IPS DF 6.9 (cell line): ENCODE measurements at regions not wholly inside any gene's neighbourhood (a gene's known extent, or its start where the extent isn't known, plus 50 kb on each side); places are given as distances from the start of the nearest gene placed in this dataset.

Experiments
- DNase-seq: peaks from one replicate; pipeline ENCODE4 v3.0.0-alpha.2; 2013; ENCODE audit warnings: low read depth, low spot score
- H3K27ac ChIP-seq: one replicate; pipeline ENCODE4 v1.5.1; 2013; ENCODE audit warnings: low read length, control low read depth
- H3K27me3 ChIP-seq: 2 replicates; pipeline ENCODE4 v1.6.1; 2013; ENCODE audit warnings: mild to moderate bottlenecking, low read length; ENCODE audit not compliant: control insufficient read depth, insufficient read depth
- H3K36me3 ChIP-seq: 2 replicates; pipeline ENCODE4 v1.6.1; 2013; ENCODE audit warnings: low read length; ENCODE audit not compliant: control insufficient read depth, insufficient read depth
- H3K4me1 ChIP-seq: 2 replicates; pipeline ENCODE4 v1.6.1; 2013; ENCODE audit warnings: low read length; ENCODE audit not compliant: control insufficient read depth, insufficient read depth
- H3K4me3 ChIP-seq: 2 replicates; pipeline ENCODE4 v1.5.1; 2013; ENCODE audit warnings: mild to moderate bottlenecking, low read length
- H3K9me3 ChIP-seq: 2 replicates; pipeline ENCODE4 v1.6.1; 2013; ENCODE audit warnings: low read length, inconsistent platforms; ENCODE audit not compliant: control insufficient read depth, insufficient read depth
- WGBS: extraction: QIAGEN DNeasy Blood & Tissue Kit; methylation state at CpG from one replicate; pipeline ENCODE4 v1.1.7; 2013; ENCODE audit warnings: mixed read lengths, missing lambda C conversion rate; ENCODE audit not compliant: insufficient read length, insufficient coverage; 5-methylcytosine and 5-hydroxymethylcytosine counted together

GRCh38 chr2:41602341-41602740, 445.5 kb upstream of the PKDCC start:
- Histone ChIP-seq H3K36me3 (no peaks in the 10 kb centered on the region), H3K4me3 (no peak overlapping the region), H3K4me1 (no peaks in the 10 kb centered on the region), H3K27ac (no peak overlapping the region), H3K27me3 (no peaks in the 10 kb centered on the region; the same call in 1 of the 2 replicates), H3K9me3 (no peaks in the 10 kb centered on the region)
- WGBS: no CpG with 5 or more reads among the region's 2 CpGs
- no peak for DNase-seq

GRCh38 chr2:41605311-41605710, 442.5 kb upstream of the PKDCC start:
- Histone ChIP-seq H3K27ac (no peak overlapping the region), H3K27me3 (no peaks in the 10 kb centered on the region), H3K4me1 (no peaks in the 10 kb centered on the region), H3K36me3 (no peaks in the 10 kb centered on the region), H3K4me3 (no peak overlapping the region), H3K9me3 (no peaks in the 10 kb centered on the region)
- no CpG with 5 or more reads among the region's 1 CpG for WGBS
- no peak for DNase-seq

GRCh38 chr2:41605914-41606313, 441.9 kb upstream of the PKDCC start:
- no peaks in the 10 kb centered on the region for H3K36me3 ChIP-seq
- H3K27ac ChIP-seq: no peak overlapping the region
- no peaks in the 10 kb centered on the region for H3K9me3 ChIP-seq
- H3K4me1 ChIP-seq: no peaks in the 10 kb centered on the region
- no peaks in the 10 kb centered on the region for H3K27me3 ChIP-seq
- DNase-seq: no peak
- no peak overlapping the region for H3K4me3 ChIP-seq

GRCh38 chr2:41610501-41611190, 437.2 kb upstream of the PKDCC start:
- H3K9me3 ChIP-seq: no peaks in the 10 kb centered on the region
- no peak overlapping the region for H3K4me3 ChIP-seq
- DNase-seq: no peak
- H3K4me1 ChIP-seq: no peaks in the 10 kb centered on the region
- H3K27me3 ChIP-seq: no peaks in the 10 kb centered on the region
- H3K36me3 ChIP-seq: no peaks in the 10 kb centered on the region
- no peak overlapping the region for H3K27ac ChIP-seq
- no CpG with 5 or more reads among the region's 6 CpGs for WGBS

GRCh38 chr2:41618754-41619153, 429.1 kb upstream of the PKDCC start:
- H3K27me3 ChIP-seq: no peaks in the 10 kb centered on the region
- H3K4me1 ChIP-seq: no peaks in the 10 kb centered on the region
- no CpG with 5 or more reads among the region's 3 CpGs for WGBS
- H3K27ac ChIP-seq: no peak overlapping the region
- H3K9me3 ChIP-seq: no peaks in the 10 kb centered on the region
- no peak for DNase-seq
- no peak overlapping the region for H3K4me3 ChIP-seq
- no peaks in the 10 kb centered on the region for H3K36me3 ChIP-seq

GRCh38 chr2:41621095-41621494, 426.7 kb upstream of the PKDCC start:
- no peak for DNase-seq
- H3K36me3 ChIP-seq: no peaks in the 10 kb centered on the region
- no peak overlapping the region for H3K27ac ChIP-seq
- H3K9me3 ChIP-seq: no peaks in the 10 kb centered on the region
- no peaks in the 10 kb centered on the region for H3K4me1 ChIP-seq
- WGBS: no CpG with 5 or more reads among the region's 3 CpGs
- H3K4me3 ChIP-seq: no peak overlapping the region
- H3K27me3 ChIP-seq: no peaks in the 10 kb centered on the region

GRCh38 chr2:41621563-41621962, 426.3 kb upstream of the PKDCC start:
- no peaks in the 10 kb centered on the region for H3K27me3 ChIP-seq

GRCh38 chr2:41622301-41622700, 425.5 kb upstream of the PKDCC start:
- Histone ChIP-seq H3K36me3 (no peaks in the 10 kb centered on the region), H3K27ac (no peak overlapping the region), H3K4me3 (no peak overlapping the region), H3K4me1 (no peaks in the 10 kb centered on the region), H3K27me3 (no peaks in the 10 kb centered on the region), H3K9me3 (no peaks in the 10 kb centered on the region)
- DNase-seq: no peak
- WGBS: no CpG with 5 or more reads among the region's 5 CpGs

More at GRCh38 chr2:41621563-41621962, 426.3 kb upstream of the PKDCC start:
- DNase-seq: no peak
- Histone ChIP-seq H3K4me1 (no peaks in the 10 kb centered on the region), H3K4me3 (no peak overlapping the region), H3K36me3 (no peaks in the 10 kb centered on the region), H3K9me3 (no peaks in the 10 kb centered on the region), H3K27ac (no peak overlapping the region)
- WGBS: no CpG with 5 or more reads among the region's 3 CpGs

- Histone ChIP-seq H3K4me3 (no peak overlapping the region), H3K9me3 (no peaks in the 10 kb centered on the region), H3K27ac (no peak overlapping the region), H3K27me3 (no peaks in the 10 kb centered on the region), H3K36me3 (no peaks in the 10 kb centered on the region), H3K4me1 (no peaks in the 10 kb centered on the region)
- no peak for DNase-seq
- WGBS: no CpG with 5 or more reads among the region's 2 CpGs
Measured at GRCh38 chr2:41626936-41627335, 420.9 kb upstream of the PKDCC start.

- H3K9me3 ChIP-seq: no peaks in the 10 kb centered on the region
- H3K4me1 ChIP-seq: no peaks in the 10 kb centered on the region
- H3K27ac ChIP-seq: no peak overlapping the region
- no peaks in the 10 kb centered on the region for H3K36me3 ChIP-seq
- no peaks in the 10 kb centered on the region for H3K27me3 ChIP-seq
- H3K4me3 ChIP-seq: no peak overlapping the region
- DNase-seq: no peak
- WGBS: no CpG with 5 or more reads among the region's 2 CpGs
Measured at GRCh38 chr2:41634686-41635085, 413.1 kb upstream of the PKDCC start.

GRCh38 chr2:41644936-41645335, 402.9 kb upstream of the PKDCC start:
- no peak overlapping the region for H3K27ac ChIP-seq
- no peak overlapping the region for H3K4me3 ChIP-seq
- no CpG with 5 or more reads among the region's 2 CpGs for WGBS
- no peaks in the 10 kb centered on the region for H3K36me3 ChIP-seq
- H3K4me1 ChIP-seq: no peaks in the 10 kb centered on the region
- DNase-seq: no peak
- H3K9me3 ChIP-seq: no peaks in the 10 kb centered on the region
- no peaks in the 10 kb centered on the region for H3K27me3 ChIP-seq
